IMR-90 (cell line): ENCODE measurements at regions not wholly inside any gene's neighbourhood (a gene's known extent, or its start where the extent isn't known, plus 50 kb on each side); places are given as distances from the start of the nearest gene placed in this dataset.

Experiments
- ATAC-seq: fragments of 200-7000 bp; cut with Tn5 transposase; 2 replicates; pipeline ENCODE4 v1.9.1; 2020; ENCODE audit warnings: low read depth, mild to moderate bottlenecking, moderate library complexity
- BruUV-seq: library from RNA; stranded (reverse); fragments of 400-500 nt; replicated peaks from 2 replicates; lab custom pipeline; 2021; lab: Mats Ljungman, UMichigan
- CTCF ChIA-PET: fragments of 300-600 bp; formaldehyde crosslinking; extraction: SDS; loops from one replicate; lab custom pipeline; 2021; ENCODE audit warnings: antibody characterized with exemption; lab: Yijun Ruan, JAX
- POLR2A ChIA-PET: fragments of 300-600 bp; sonication (Branson Sonifier 250); formaldehyde crosslinking; loops from one replicate; lab custom pipeline; 2022; ENCODE audit warnings: antibody characterized with exemption; ENCODE audit not compliant: unreplicated experiment; lab: Charles Lee
- DNase-seq: peaks from one replicate; pipeline ENCODE4 v3.0.0; 2013
- H2AFZ ChIP-seq: replicated peaks from 2 replicates; pipeline ENCODE3; 2013; ENCODE audit warnings: low read length, mild to moderate bottlenecking; ENCODE audit not compliant: poor library complexity
- H2AK5ac ChIP-seq: 2 replicates; pipeline ENCODE4 v1.6.1; 2013; ENCODE audit warnings: low read depth, low read length, inconsistent platforms
- H2AK9ac ChIP-seq: replicated peaks from 2 replicates; pipeline ENCODE3; 2013; ENCODE audit warnings: mild to moderate bottlenecking, low read depth, low read length, moderate library complexity; ENCODE audit not compliant: poor library complexity
- H2BK120ac ChIP-seq: 2 replicates; pipeline ENCODE4 v1.6.1; 2013; ENCODE audit warnings: low read depth, low read length, inconsistent platforms
- H2BK15ac ChIP-seq: 3 replicates; pipeline ENCODE4 v1.6.1; 2013; ENCODE audit warnings: low read depth, low read length, inconsistent platforms
- H2BK20ac ChIP-seq: 2 replicates; pipeline ENCODE4 v1.6.1; 2013; ENCODE audit warnings: low read depth, mild to moderate bottlenecking, inconsistent platforms, low read length, moderate library complexity
- H2BK5ac ChIP-seq: 2 replicates; pipeline ENCODE4 v1.6.1; 2013; ENCODE audit warnings: mild to moderate bottlenecking, low read depth, low read length, inconsistent platforms; ENCODE audit not compliant: poor library complexity, severe bottlenecking
- H3K14ac ChIP-seq: replicated peaks from 2 replicates; pipeline ENCODE4 v1.6.1; 2013; ENCODE audit warnings: low read depth, low read length, inconsistent platforms
- H3K18ac ChIP-seq: 2 replicates; pipeline ENCODE4 v1.6.1; 2013; ENCODE audit warnings: low read depth, low read length, control low read depth
- H3K23ac ChIP-seq: 2 replicates; pipeline ENCODE4 v1.6.1; 2013; ENCODE audit warnings: low read depth, low read length, inconsistent platforms
- H3K27ac ChIP-seq: 2 replicates; pipeline ENCODE4 v1.5.1; 2013; ENCODE audit warnings: mild to moderate bottlenecking, control low read depth, low read length; ENCODE audit not compliant: insufficient read depth
- H3K27me3 ChIP-seq: 2 replicates; pipeline ENCODE4 v1.6.1; 2013; ENCODE audit warnings: low read length; ENCODE audit not compliant: control insufficient read depth, insufficient read depth
- H3K36me3 ChIP-seq: 2 replicates; pipeline ENCODE4 v1.6.1; 2013; ENCODE audit warnings: low read length, mixed read lengths; ENCODE audit not compliant: control insufficient read depth, insufficient read depth
- H3K4ac ChIP-seq: 2 replicates; pipeline ENCODE4 v1.6.1; 2013; ENCODE audit warnings: low read depth, low read length, inconsistent platforms
- H3K4me1 ChIP-seq: 2 replicates; pipeline ENCODE4 v1.6.1; 2013; ENCODE audit warnings: low read length, mixed read lengths; ENCODE audit not compliant: control insufficient read depth, insufficient read depth
- H3K4me2 ChIP-seq: 2 replicates; pipeline ENCODE4 v1.6.1; 2013; ENCODE audit warnings: low read depth, mild to moderate bottlenecking, control low read depth, low read length, moderate library complexity
- H3K4me3 ChIP-seq: 2 replicates; pipeline ENCODE4 v1.5.1; 2013; ENCODE audit warnings: low read depth, mild to moderate bottlenecking, control low read depth, low read length, moderate library complexity; ENCODE audit not compliant: insufficient read depth
- H3K56ac ChIP-seq: 2 replicates; pipeline ENCODE4 v1.6.1; 2013; ENCODE audit warnings: low read length, inconsistent platforms; ENCODE audit not compliant: insufficient read depth; ENCODE audit errors: extremely low read depth
- H3K79me1 ChIP-seq, 2 experiments: 2 replicates each; pipeline ENCODE4 v1.6.1; 2013; ENCODE audit warnings: low read length in 2 of 2, inconsistent platforms in 1 of 2, low read depth in 1 of 2
- H3K9ac ChIP-seq: 2 replicates; pipeline ENCODE4 v1.6.1; 2013; ENCODE audit warnings: low read depth, low read length, control low read depth
- H3K9me1 ChIP-seq: 2 replicates; pipeline ENCODE4 v1.6.1; 2013; ENCODE audit warnings: low read length, inconsistent platforms; ENCODE audit not compliant: insufficient read depth
- H3K9me3 ChIP-seq: 2 replicates; pipeline ENCODE4 v1.6.1; 2013; ENCODE audit warnings: low read length; ENCODE audit not compliant: control insufficient read depth, insufficient read depth
- H4K20me1 ChIP-seq: 2 replicates; pipeline ENCODE4 v1.6.1; 2013; ENCODE audit warnings: low read length, inconsistent platforms; ENCODE audit not compliant: insufficient read depth
- H4K5ac ChIP-seq: 2 replicates; pipeline ENCODE4 v1.6.1; 2013; ENCODE audit warnings: mild to moderate bottlenecking, low read depth, low read length, control low read depth
- H4K8ac ChIP-seq, 2 experiments: 2 replicates each; pipeline ENCODE4 v1.6.1; 2013; ENCODE audit warnings: low read depth in 2 of 2, low read length in 2 of 2, control low read depth in 1 of 2, inconsistent platforms in 1 of 2
- H4K91ac ChIP-seq: 2 replicates; pipeline ENCODE4 v1.6.1; 2013; ENCODE audit warnings: low read depth, low read length, inconsistent platforms; ENCODE audit not compliant: insufficient read depth
- CEBPB ChIP-seq: IDR thresholded peaks from 2 replicates; pipeline ENCODE4 v1.6.1; 2012; ENCODE audit warnings: low read depth, low read length, improper control_type of control experiment
- CHD1 ChIP-seq: IDR thresholded peaks from 2 replicates; pipeline ENCODE4 v1.6.1; 2012; ENCODE audit warnings: low read depth, low read length, improper control_type of control experiment
- ELK1 ChIP-seq: fragments of 150-350 bp; IDR thresholded peaks from 2 replicates; pipeline ENCODE4 v1.6.1; 2016; ENCODE audit warnings: low read depth, mild to moderate bottlenecking, low read length, moderate library complexity, borderline replicate concordance
- FOS ChIP-seq: fragments of 150-350 bp; IDR thresholded peaks from 2 replicates; pipeline ENCODE4 v1.6.1; 2016; ENCODE audit warnings: low read depth, low read length
- MAFK ChIP-seq: IDR thresholded peaks from 2 replicates; pipeline ENCODE4 v1.6.1; 2012; ENCODE audit warnings: low read depth, low read length, improper control_type of control experiment
- MXI1 ChIP-seq: IDR thresholded peaks from 2 replicates; pipeline ENCODE4 v1.6.1; 2012; ENCODE audit warnings: low read depth, mild to moderate bottlenecking, low read length, moderate library complexity, borderline replicate concordance
- NFE2L2 ChIP-seq: fragments of 150-350 bp; IDR thresholded peaks from 2 replicates; pipeline ENCODE4 v1.6.1; 2016; ENCODE audit warnings: low read depth, mild to moderate bottlenecking, low read length
- SMC3 ChIP-seq: fragments of 150-350 bp; IDR thresholded peaks from 2 replicates; pipeline ENCODE4 v1.6.1; 2016; ENCODE audit warnings: low read depth, mild to moderate bottlenecking, antibody characterized with exemption, low read length, moderate library complexity
- USF2 ChIP-seq: fragments of 150-350 bp; IDR thresholded peaks from 2 replicates; pipeline ENCODE4 v1.6.1; 2017; ENCODE audit warnings: mild to moderate bottlenecking, antibody characterized with exemption, low read length, low read depth
- dilution Hi-C: fragments of 300-500 bp; cut with HindIII; formaldehyde crosslinking; loops from one replicate; pipeline ENCODE4 v1.14.3; 2018; ENCODE audit warnings: low sequenced_read_pairs; ENCODE audit not compliant: unreplicated experiment
- in situ Hi-C: fragments of 300-500 bp; cut with MboI; formaldehyde crosslinking; loops from 3 replicates; pipeline ENCODE4 v1.14.3; 2019; ENCODE audit warnings: low sequenced_read_pairs, inconsistent platforms, mixed read lengths
- intact Hi-C: fragments of 100-400 bp; cut with micrococcal nuclease; formaldehyde crosslinking; loops from 2 replicates; pipeline ENCODE4 v1.10.0; 2022

- TF ChIP-seq USF2 = no peak
- no peak for TF ChIP-seq MAFK
- no peak for TF ChIP-seq ELK1
- TF ChIP-seq CEBPB = no peak
- no peak for TF ChIP-seq NFE2L2
- no peak for TF ChIP-seq SMC3
- TF ChIP-seq MXI1 = no peak
- TF ChIP-seq CHD1 = no peak
- TF ChIP-seq FOS = no peak
- no peak overlapping the region for H3K14ac ChIP-seq
- H2BK15ac ChIP-seq = no peak overlapping the region
- H4K91ac ChIP-seq = no peak overlapping the region
- H2BK120ac ChIP-seq = no peak overlapping the region
- no peak overlapping the region for H2BK20ac ChIP-seq
- in situ Hi-C loops (no loop called here), intact Hi-C loops (no loop called here), dilution Hi-C loops (no loop called here)
- no peaks in the 10 kb centered on the region for H3K4me1 ChIP-seq
- DNase-seq = no peak
- H2AFZ ChIP-seq = peak overlapping the region; percentile 17
- peak overlapping the region; percentile 35 for H2AK9ac ChIP-seq
- ChIA-PET CTCF (no interaction called here), POLR2A (no interaction called here)
- no peak overlapping the region for H4K8ac ChIP-seq
- H3K56ac ChIP-seq = no peak overlapping the region
- no peak overlapping the region for H4K5ac ChIP-seq
- no peak overlapping the region for H2AK5ac ChIP-seq
- H3K4ac ChIP-seq = no peak overlapping the region
- H3K4me3 ChIP-seq = no peak overlapping the region
- H3K79me1 ChIP-seq = no peaks in the 10 kb centered on the region
- H3K9ac ChIP-seq = no peak overlapping the region
- no peaks in the 10 kb centered on the region; the same call in 1 of the 2 replicates for H3K9me1 ChIP-seq
- no peaks in the 10 kb centered on the region for H3K36me3 ChIP-seq
- no peak overlapping the region for H3K4me2 ChIP-seq
- H4K20me1 ChIP-seq = no peaks in the 10 kb centered on the region
- no TSS peak for BruUV-seq
- no peaks in the 10 kb centered on the region for H3K9me3 ChIP-seq
- H3K18ac ChIP-seq = no peak overlapping the region
- no peak overlapping the region for H3K27ac ChIP-seq
- H2BK5ac ChIP-seq = no peak overlapping the region
- no peaks in the 10 kb centered on the region for H3K27me3 ChIP-seq
- no peak overlapping the region for H3K23ac ChIP-seq
- ATAC-seq = no peak
These were observed 98.5 kb upstream of the DOCK10 start for GRCh38 chr2:225140723-225141122.
